ENCODE measurements at regions not wholly inside any gene's neighbourhood (a gene's known extent, or its start where the extent isn't known, plus 50 kb on each side); places are given as distances from the start of the nearest gene placed in this dataset.

GRCh38 chr9:18159254-18159653 is 314.7 kb upstream of the ADAMTSL1 start:
- in situ Hi-C loops (cut with HindIII; ENCODE audit: low pct_ligation_motif_present, low pct_unique_long_range_greater_than_20kb, low sequenced_read_pairs): no loop called here
- no peak for DNase-seq

GRCh38 chr9:18163146-18163545 is 310.8 kb upstream of the ADAMTSL1 start:
- in situ Hi-C loops (cut with HindIII; ENCODE audit: low pct_ligation_motif_present, low pct_unique_long_range_greater_than_20kb, low sequenced_read_pairs): no loop called here
- DNase-seq: no peak

GRCh38 chr9:18167733-18168132 is 306.2 kb upstream of the ADAMTSL1 start:
- in situ Hi-C loops (cut with HindIII; ENCODE audit: low pct_ligation_motif_present, low pct_unique_long_range_greater_than_20kb, low sequenced_read_pairs): no loop called here

GRCh38 chr9:18173923-18174322 is 300.0 kb upstream of the ADAMTSL1 start:
- in situ Hi-C loops (cut with HindIII; ENCODE audit: low pct_ligation_motif_present, low pct_unique_long_range_greater_than_20kb, low sequenced_read_pairs): no loop called here
- DNase-seq: peak; percentile 20

More at GRCh38 chr9:18167733-18168132, 306.2 kb upstream of the ADAMTSL1 start:
- no peak for DNase-seq

GRCh38 chr9:18182636-18183035 is 291.3 kb upstream of the ADAMTSL1 start:
- in situ Hi-C loops (cut with HindIII; ENCODE audit: low pct_ligation_motif_present, low pct_unique_long_range_greater_than_20kb, low sequenced_read_pairs): no loop called here
- DNase-seq: no peak

GRCh38 chr9:18183974-18184373 is 290.0 kb upstream of the ADAMTSL1 start:
- no peak for DNase-seq
- in situ Hi-C loops (cut with HindIII; ENCODE audit: low pct_ligation_motif_present, low pct_unique_long_range_greater_than_20kb, low sequenced_read_pairs): no loop called here

- DNase-seq: peak; percentile 60
- in situ Hi-C loops (cut with HindIII; ENCODE audit: low pct_ligation_motif_present, low pct_unique_long_range_greater_than_20kb, low sequenced_read_pairs): no loop called here
Measured at GRCh38 chr9:18184401-18184800, 289.6 kb upstream of the ADAMTSL1 start.

GRCh38 chr9:18185196-18185595 is 288.8 kb upstream of the ADAMTSL1 start:
- in situ Hi-C loops (cut with HindIII; ENCODE audit: low pct_ligation_motif_present, low pct_unique_long_range_greater_than_20kb, low sequenced_read_pairs): no loop called here
- DNase-seq: peak; percentile 18

- DNase-seq: no peak
- in situ Hi-C loops (cut with HindIII; ENCODE audit: low pct_ligation_motif_present, low pct_unique_long_range_greater_than_20kb, low sequenced_read_pairs): no loop called here
Measured at GRCh38 chr9:18188971-18189370, 285.0 kb upstream of the ADAMTSL1 start.

- no peak for DNase-seq
- in situ Hi-C loops (cut with HindIII; ENCODE audit: low pct_ligation_motif_present, low pct_unique_long_range_greater_than_20kb, low sequenced_read_pairs): no loop called here
Measured at GRCh38 chr9:18189871-18190670, 283.9 kb upstream of the ADAMTSL1 start.

- no peak for DNase-seq
- in situ Hi-C loops (cut with HindIII; ENCODE audit: low pct_ligation_motif_present, low pct_unique_long_range_greater_than_20kb, low sequenced_read_pairs): no loop called here
Measured at GRCh38 chr9:18190671-18191374, 283.1 kb upstream of the ADAMTSL1 start.

- in situ Hi-C loops (cut with HindIII; ENCODE audit: low pct_ligation_motif_present, low pct_unique_long_range_greater_than_20kb, low sequenced_read_pairs): no loop called here
- DNase-seq: peak; percentile 3
Measured at GRCh38 chr9:18194316-18194715, 279.6 kb upstream of the ADAMTSL1 start.

- in situ Hi-C loops (cut with HindIII; ENCODE audit: low pct_ligation_motif_present, low pct_unique_long_range_greater_than_20kb, low sequenced_read_pairs): no loop called here
- DNase-seq: no peak
Measured at GRCh38 chr9:18195223-18195622, 278.7 kb upstream of the ADAMTSL1 start.

GRCh38 chr9:18202924-18203323 is 271.0 kb upstream of the ADAMTSL1 start:
- in situ Hi-C loops (cut with HindIII; ENCODE audit: low pct_ligation_motif_present, low pct_unique_long_range_greater_than_20kb, low sequenced_read_pairs): no loop called here
- no peak for DNase-seq

- DNase-seq: no peak
- in situ Hi-C loops (cut with HindIII; ENCODE audit: low pct_ligation_motif_present, low pct_unique_long_range_greater_than_20kb, low sequenced_read_pairs): no loop called here
Measured at GRCh38 chr9:18207735-18208134, 266.2 kb upstream of the ADAMTSL1 start.

- in situ Hi-C loops (cut with HindIII; ENCODE audit: low pct_ligation_motif_present, low pct_unique_long_range_greater_than_20kb, low sequenced_read_pairs): no loop called here
- DNase-seq: peak; percentile 50
Measured at GRCh38 chr9:18208166-18209059, 265.5 kb upstream of the ADAMTSL1 start.

- in situ Hi-C loops (cut with HindIII; ENCODE audit: low pct_ligation_motif_present, low pct_unique_long_range_greater_than_20kb, low sequenced_read_pairs): no loop called here
Measured at GRCh38 chr9:18215626-18216025, 258.3 kb upstream of the ADAMTSL1 start.

GRCh38 chr9:18216376-18216775 is 257.6 kb upstream of the ADAMTSL1 start:
- in situ Hi-C loops (cut with HindIII; ENCODE audit: low pct_ligation_motif_present, low pct_unique_long_range_greater_than_20kb, low sequenced_read_pairs): no loop called here
- no peak for DNase-seq

More at GRCh38 chr9:18215626-18216025, 258.3 kb upstream of the ADAMTSL1 start:
- DNase-seq: no peak

- no peak for DNase-seq
- in situ Hi-C loops (cut with HindIII; ENCODE audit: low pct_ligation_motif_present, low pct_unique_long_range_greater_than_20kb, low sequenced_read_pairs): no loop called here
Measured at GRCh38 chr9:18228101-18228500, 245.9 kb upstream of the ADAMTSL1 start.
